Liver (tissue), 3 donors: ENCODE measurements at regions not wholly inside any gene's neighbourhood (a gene's known extent, or its start where the extent isn't known, plus 50 kb on each side); places are given as distances from the start of the nearest gene placed in this dataset.

ENCODE experiments used
- ATF3 ChIP-seq: IDR thresholded peaks from 2 replicates; pipeline ENCODE4 v1.6.1; 2016; ENCODE audit warnings: antibody characterized with exemption
- CTCF ChIP-seq: fragments of 150-350 bp; IDR thresholded peaks from 2 replicates; pipeline ENCODE4 v1.5.1; 2017; ENCODE audit warnings: improper control_type of control experiment, low read depth, low read length; ENCODE audit not compliant: missing input control
- FOXA1 ChIP-seq: IDR thresholded peaks from 2 replicates; pipeline ENCODE4 v1.6.1; 2016; ENCODE audit warnings: antibody characterized with exemption
- GABPA ChIP-seq, 2 donors: IDR thresholded peaks in 1 of 2; conservative IDR thresholded peaks in 1 of 2; 2 replicates each; pipeline ENCODE4 v1.6.1; 2016; ENCODE audit warnings: antibody characterized with exemption in 2 of 2, mild to moderate bottlenecking in 1 of 2, moderate library complexity in 1 of 2
- MAX ChIP-seq: IDR thresholded peaks from 2 replicates; pipeline ENCODE4 v1.6.1; 2016; ENCODE audit warnings: antibody characterized with exemption
- RAD21 ChIP-seq, 2 donors: IDR thresholded peaks; 2 replicates each; pipeline ENCODE4 v1.6.1; 2016; ENCODE audit warnings: antibody characterized with exemption in 2 of 2, mild to moderate bottlenecking in 2 of 2
- REST ChIP-seq: IDR thresholded peaks from 2 replicates; pipeline ENCODE4 v1.6.1; 2016; ENCODE audit warnings: antibody characterized with exemption, mild to moderate bottlenecking
- RXRA ChIP-seq, 2 donors: IDR thresholded peaks; 2 replicates each; pipeline ENCODE4 v1.6.1; 2017 to 2018; ENCODE audit warnings: antibody characterized with exemption in 2 of 2, mild to moderate bottlenecking in 1 of 2
- SP1 ChIP-seq: IDR thresholded peaks from 2 replicates; pipeline ENCODE4 v1.6.1; 2018; ENCODE audit warnings: antibody characterized with exemption, mild to moderate bottlenecking
- TAF1 ChIP-seq: conservative IDR thresholded peaks from 2 replicates; pipeline ENCODE4 v1.6.1; 2016; ENCODE audit warnings: antibody characterized with exemption, mild to moderate bottlenecking
- YY1 ChIP-seq: IDR thresholded peaks from 2 replicates; pipeline ENCODE4 v1.6.1; 2016; ENCODE audit warnings: antibody characterized with exemption, mild to moderate bottlenecking
- ZBTB33 ChIP-seq: IDR thresholded peaks from 2 replicates; pipeline ENCODE4 v1.6.1; 2016; ENCODE audit warnings: antibody characterized with exemption
- donor health status: healthy.
- donor health status: healthy.

GRCh38 chr5:56564541-56565282 lies 250.6 kb upstream of the MAP3K1 start:
- TF ChIP-seq CTCF (no peak), TAF1 (no peak), SP1 (no peak), YY1 (no peak), RAD21 (IDR thresholded peaks at IDR 0.05) (no peak), ATF3 (no peak), REST (no peak), ZBTB33 (no peak), RXRA (IDR thresholded peaks at IDR 0.05) (no peak), FOXA1 (no peak), GABPA (IDR thresholded peaks at IDR 0.05 in 1 of 2, conservative IDR thresholded peaks at IDR 0.05 in 1 of 2) (no peak), MAX (no peak)
